Smooth muscle cell (in vitro differentiated cells): ENCODE measurements at regions not wholly inside any gene's neighbourhood (a gene's known extent, or its start where the extent isn't known, plus 50 kb on each side); places are given as distances from the start of the nearest gene placed in this dataset.
A peak's percentile ranks its signal among the peaks of the same experiment; 100 is the strongest.

Experiments used
- DNase-seq: peaks from one replicate; lab custom pipeline; 2025; ENCODE audit not compliant: unreplicated experiment; lab: John Stamatoyannopoulos, UW
- H2AFZ ChIP-seq: fragments of 200-600 bp; sonication (generic); 2 replicates; pipeline ENCODE4 v1.6.0; 2016; ENCODE audit warnings: antibody characterized with exemption, low read depth, mild to moderate bottlenecking
- H3F3A ChIP-seq: fragments of 200-600 bp; sonication (generic); 2 replicates; pipeline ENCODE4 v1.6.0; 2017; ENCODE audit warnings: antibody characterized with exemption, low read depth
- H3K27ac ChIP-seq: fragments of 200-600 bp; sonication (generic); 2 replicates; pipeline ENCODE4 v1.5.1; 2016; ENCODE audit warnings: low read depth, mild to moderate bottlenecking
- H3K27me3 ChIP-seq: fragments of 200-600 bp; sonication (generic); 2 replicates; pipeline ENCODE4 v1.6.1; 2016; ENCODE audit warnings: low read depth, mild to moderate bottlenecking
- H3K36me3 ChIP-seq: fragments of 200-600 bp; sonication (generic); 2 replicates; pipeline ENCODE4 v1.5.1; 2016; ENCODE audit warnings: low read depth
- H3K4me1 ChIP-seq: fragments of 200-600 bp; sonication (generic); 2 replicates; pipeline ENCODE4 v1.5.1; 2016; ENCODE audit warnings: low read depth
- H3K4me2 ChIP-seq: fragments of 200-600 bp; sonication (generic); 2 replicates; pipeline ENCODE4 v1.6.0; 2016; ENCODE audit warnings: mild to moderate bottlenecking
- H3K4me3 ChIP-seq: fragments of 200-600 bp; sonication (generic); 2 replicates; pipeline ENCODE4 v1.5.1; 2016; ENCODE audit warnings: mild to moderate bottlenecking
- H3K79me2 ChIP-seq: fragments of 200-600 bp; sonication (generic); 2 replicates; pipeline ENCODE4 v1.6.0; 2016; ENCODE audit warnings: low read depth, mild to moderate bottlenecking
- H3K9ac ChIP-seq: fragments of 200-600 bp; sonication (generic); 2 replicates; pipeline ENCODE4 v1.6.0; 2016; ENCODE audit warnings: low read depth
- H3K9me3 ChIP-seq: fragments of 200-600 bp; sonication (generic); replicated peaks from 2 replicates; pipeline ENCODE4 v1.5.1; 2016; ENCODE audit warnings: low read depth
- H4K20me1 ChIP-seq: fragments of 200-600 bp; sonication (generic); 2 replicates; pipeline ENCODE4 v1.6.0; 2016; ENCODE audit warnings: low read depth
- CTCF ChIP-seq: fragments of 200-600 bp; sonication (generic); IDR thresholded peaks from 2 replicates; pipeline ENCODE4 v1.5.1; 2017; ENCODE audit warnings: borderline replicate concordance, mild to moderate bottlenecking, antibody characterized with exemption; ENCODE audit not compliant: insufficient read depth, poor library complexity, severe bottlenecking
- WGBS: methylation state at CpG from one replicate; pipeline ENCODE4 v1.1.7; 2016; ENCODE audit warnings: low lambda C conversion rate; 5-methylcytosine and 5-hydroxymethylcytosine counted together

GRCh38 chr2:13550285-13551231 lies 833.8 kb downstream of the TRIB2 start:
- no peaks in the 10 kb centered on the region for H3K27me3 ChIP-seq
- no peaks in the 10 kb centered on the region for H3F3A ChIP-seq
- H3K27ac ChIP-seq, result no peak overlapping the region
- no peak overlapping the region for H2AFZ ChIP-seq
- no peak overlapping the region for H3K9ac ChIP-seq
- H3K79me2 ChIP-seq, result no peaks in the 10 kb centered on the region
- H3K9me3 ChIP-seq, result peaks cover 3% of the 10 kb centered on the region
- H3K36me3 ChIP-seq, result no peaks in the 10 kb centered on the region
- H3K4me3 ChIP-seq, result no peak overlapping the region
- H3K4me1 ChIP-seq, result no peaks in the 10 kb centered on the region
- H4K20me1 ChIP-seq, result no peaks in the 10 kb centered on the region
- no peak for TF ChIP-seq CTCF
- WGBS, result 74% methylated on average over 6 of the region's 6 CpGs
- H3K4me2 ChIP-seq, result no peak overlapping the region
- no peak for DNase-seq

- Histone ChIP-seq H3K27me3 (no peaks in the 10 kb centered on the region), H3K79me2 (no peaks in the 10 kb centered on the region), H3K4me3 (no peak overlapping the region), H3K4me1 (no peaks in the 10 kb centered on the region), H3K9ac (no peak overlapping the region), H2AFZ (no peak overlapping the region), H4K20me1 (no peaks in the 10 kb centered on the region), H3K9me3 (no peaks in the 10 kb centered on the region), H3F3A (no peaks in the 10 kb centered on the region), H3K36me3 (no peaks in the 10 kb centered on the region), H3K4me2 (no peak overlapping the region), H3K27ac (peak overlapping the region; percentile 53)
- TF ChIP-seq CTCF, result no peak
- WGBS, result 61% methylated on average over 3 of the region's 3 CpGs
- DNase-seq, result no peak
These were observed 841.6 kb downstream of the TRIB2 start for GRCh38 chr2:13558368-13558767.

- no peaks in the 10 kb centered on the region for H3K27me3 ChIP-seq
- H3K4me3 ChIP-seq, result no peak overlapping the region
- H3K9me3 ChIP-seq, result no peaks in the 10 kb centered on the region
- no peaks in the 10 kb centered on the region for H3K79me2 ChIP-seq
- H3K36me3 ChIP-seq, result no peaks in the 10 kb centered on the region
- no peak for DNase-seq
- no peak overlapping the region for H3K4me2 ChIP-seq
- no peak overlapping the region for H3K27ac ChIP-seq
- no peak overlapping the region for H3K9ac ChIP-seq
- H2AFZ ChIP-seq, result no peak overlapping the region
- no peak for TF ChIP-seq CTCF
- H4K20me1 ChIP-seq, result no peaks in the 10 kb centered on the region
- no peaks in the 10 kb centered on the region for H3K4me1 ChIP-seq
- no peaks in the 10 kb centered on the region for H3F3A ChIP-seq
These were observed 843.6 kb downstream of the TRIB2 start for GRCh38 chr2:13560322-13560721.

- Histone ChIP-seq H4K20me1 (no peaks in the 10 kb centered on the region), H3F3A (no peaks in the 10 kb centered on the region), H3K27me3 (no peaks in the 10 kb centered on the region), H3K36me3 (no peaks in the 10 kb centered on the region), H3K4me2 (no peak overlapping the region), H3K4me3 (no peak overlapping the region), H3K79me2 (no peaks in the 10 kb centered on the region), H2AFZ (no peak overlapping the region), H3K9ac (no peak overlapping the region), H3K4me1 (no peaks in the 10 kb centered on the region), H3K27ac (no peak overlapping the region), H3K9me3 (no peaks in the 10 kb centered on the region)
- DNase-seq, result no peak
- WGBS, result 81% methylated on average over 2 of the region's 2 CpGs
- TF ChIP-seq CTCF, result no peak
These were observed 855.7 kb downstream of the TRIB2 start for GRCh38 chr2:13572466-13572865.
